Daoy (cell line): ENCODE measurements at regions not wholly inside any gene's neighbourhood (a gene's known extent, or its start where the extent isn't known, plus 50 kb on each side); places are given as distances from the start of the nearest gene placed in this dataset.
"Not testable (repeated sequence)": the region's sequence is repeated elsewhere in the genome, so short reads cannot be mapped to it uniquely, and the experiment has no call there.

Experiments
- DNase-seq: peaks from one replicate; pipeline ENCODE4 v3.0.0-alpha.2; 2015; ENCODE audit warnings: low read depth

- DNase-seq, result not testable (repeated sequence)
Measured at GRCh38 chrX:89539150-89539549, 382.6 kb upstream of the TGIF2LX start.

- not testable (repeated sequence) for DNase-seq
Measured at GRCh38 chrX:89557146-89557545, 364.6 kb upstream of the TGIF2LX start.

- not testable (repeated sequence) for DNase-seq
Measured at GRCh38 chrX:89562079-89562478, 359.6 kb upstream of the TGIF2LX start.

- DNase-seq, result not testable (repeated sequence)
Measured at GRCh38 chrX:89563107-89563506, 358.6 kb upstream of the TGIF2LX start.

GRCh38 chrX:89567787-89568186 lies 353.9 kb upstream of the TGIF2LX start:
- not testable (repeated sequence) for DNase-seq

- not testable (repeated sequence) for DNase-seq
Measured at GRCh38 chrX:89581868-89582267, 339.8 kb upstream of the TGIF2LX start.

GRCh38 chrX:89631858-89632257 lies 289.9 kb upstream of the TGIF2LX start:
- not testable (repeated sequence) for DNase-seq

GRCh38 chrX:89635887-89636286 lies 285.8 kb upstream of the TGIF2LX start:
- DNase-seq, result not testable (repeated sequence)

GRCh38 chrX:89658662-89659061 lies 263.0 kb upstream of the TGIF2LX start:
- not testable (repeated sequence) for DNase-seq

GRCh38 chrX:89706481-89706880 lies 215.2 kb upstream of the TGIF2LX start:
- DNase-seq, result not testable (repeated sequence)

- DNase-seq, result not testable (repeated sequence)
Measured at GRCh38 chrX:89707363-89707927, 214.3 kb upstream of the TGIF2LX start.

GRCh38 chrX:89734367-89734766 lies 187.3 kb upstream of the TGIF2LX start:
- not testable (repeated sequence) for DNase-seq

GRCh38 chrX:89756466-89756865 lies 165.2 kb upstream of the TGIF2LX start:
- not testable (repeated sequence) for DNase-seq

GRCh38 chrX:89757767-89758166 lies 163.9 kb upstream of the TGIF2LX start:
- peak; percentile 0 for DNase-seq

GRCh38 chrX:89759076-89759685 lies 162.5 kb upstream of the TGIF2LX start:
- not testable (repeated sequence) for DNase-seq

GRCh38 chrX:89771639-89772038 lies 150.1 kb upstream of the TGIF2LX start:
- not testable (repeated sequence) for DNase-seq

- DNase-seq, result not testable (repeated sequence)
Measured at GRCh38 chrX:89811440-89811839, 110.3 kb upstream of the TGIF2LX start.

- DNase-seq, result not testable (repeated sequence)
Measured at GRCh38 chrX:89839723-89840122, 82.0 kb upstream of the TGIF2LX start.

GRCh38 chrX:89871662-89872061 lies 50.0 kb upstream of the TGIF2LX start:
- not testable (repeated sequence) for DNase-seq
